ENCODE measurements at regions not wholly inside any gene's neighbourhood (a gene's known extent, or its start where the extent isn't known, plus 50 kb on each side); places are given as distances from the start of the nearest gene placed in this dataset.
"Not testable (repeated sequence)": the region's sequence is repeated elsewhere in the genome, so short reads cannot be mapped to it uniquely, and the experiment has no call there.

DNA sequence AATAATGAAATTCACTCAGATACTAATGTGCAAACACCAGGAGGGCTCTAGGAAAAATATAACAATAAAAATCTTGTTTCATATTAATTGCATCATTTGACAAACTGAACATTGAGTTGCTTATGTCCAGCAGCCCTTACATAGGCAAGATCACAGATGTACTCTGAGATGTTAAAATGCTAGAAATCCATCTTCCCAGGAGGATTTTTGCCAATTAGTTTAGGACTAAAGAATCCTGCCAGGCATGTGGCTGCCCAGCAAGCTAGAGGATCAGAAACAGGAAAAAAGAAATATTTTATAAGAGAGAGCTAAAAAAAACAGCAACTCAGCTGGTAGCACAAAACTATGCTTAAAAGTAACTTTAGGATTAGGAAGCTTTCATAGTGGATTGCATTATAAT is 407.8 kb downstream of the NXPH1 start:
- Histone ChIP-seq H3K27me3 (no peaks in the 10 kb centered on the region), H3K9me3 (no peaks in the 10 kb centered on the region), H3K4me1 (ENCODE audit: insufficient read depth) (no peaks in the 10 kb centered on the region), H3K4me3 (no peak overlapping the region), H3K27ac (no peak overlapping the region), H3K36me3 (no peaks in the 10 kb centered on the region)
- TF ChIP-seq, protein P1, sequence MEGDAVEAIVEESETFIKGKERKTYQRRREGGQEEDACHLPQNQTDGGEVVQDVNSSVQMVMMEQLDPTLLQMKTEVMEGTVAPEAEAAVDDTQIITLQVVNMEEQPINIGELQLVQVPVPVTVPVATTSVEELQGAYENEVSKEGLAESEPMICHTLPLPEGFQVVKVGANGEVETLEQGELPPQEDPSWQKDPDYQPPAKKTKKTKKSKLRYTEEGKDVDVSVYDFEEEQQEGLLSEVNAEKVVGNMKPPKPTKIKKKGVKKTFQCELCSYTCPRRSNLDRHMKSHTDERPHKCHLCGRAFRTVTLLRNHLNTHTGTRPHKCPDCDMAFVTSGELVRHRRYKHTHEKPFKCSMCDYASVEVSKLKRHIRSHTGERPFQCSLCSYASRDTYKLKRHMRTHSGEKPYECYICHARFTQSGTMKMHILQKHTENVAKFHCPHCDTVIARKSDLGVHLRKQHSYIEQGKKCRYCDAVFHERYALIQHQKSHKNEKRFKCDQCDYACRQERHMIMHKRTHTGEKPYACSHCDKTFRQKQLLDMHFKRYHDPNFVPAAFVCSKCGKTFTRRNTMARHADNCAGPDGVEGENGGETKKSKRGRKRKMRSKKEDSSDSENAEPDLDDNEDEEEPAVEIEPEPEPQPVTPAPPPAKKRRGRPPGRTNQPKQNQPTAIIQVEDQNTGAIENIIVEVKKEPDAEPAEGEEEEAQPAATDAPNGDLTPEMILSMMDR (IDR thresholded peaks at IDR 0.05) = no peak
- no peak for TF ChIP-seq POLR2A (IDR thresholded peaks at IDR 0.05)
- TF ChIP-seq EP300 (IDR thresholded peaks at IDR 0.05) = no peak
- intact Hi-C loops (cut with DNase I) = no loop called here
- no peak for DNase-seq

DNA sequence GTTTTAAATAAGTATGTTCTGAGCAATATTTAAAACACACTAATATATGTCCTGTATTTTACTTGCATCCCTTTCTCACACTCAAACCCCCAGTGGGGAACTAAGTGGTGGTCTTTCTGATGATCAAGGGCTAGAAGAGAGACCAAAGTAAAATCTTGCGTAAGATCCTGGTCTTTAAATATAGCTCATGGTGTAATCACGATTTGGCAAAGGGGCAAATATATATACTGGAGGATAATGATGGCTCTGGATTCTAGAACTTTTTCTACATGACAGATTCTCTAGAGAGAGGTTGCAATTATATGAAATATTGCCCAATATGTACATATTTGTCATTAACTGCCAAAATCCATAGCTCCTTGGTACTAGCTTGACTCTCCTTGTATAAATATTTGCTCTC is 438.3 kb downstream of the NXPH1 start:
- Histone ChIP-seq H3K27me3 (no peaks in the 10 kb centered on the region), H3K4me3 (no peak overlapping the region), H3K9me3 (no peaks in the 10 kb centered on the region), H3K4me1 (ENCODE audit: insufficient read depth) (no peaks in the 10 kb centered on the region), H3K36me3 (no peaks in the 10 kb centered on the region), H3K27ac (no peak overlapping the region)
- TF ChIP-seq, protein P1 (IDR thresholded peaks at IDR 0.05) = no peak
- no peak for TF ChIP-seq POLR2A (IDR thresholded peaks at IDR 0.05)
- no peak for TF ChIP-seq EP300 (IDR thresholded peaks at IDR 0.05)
- intact Hi-C loops (cut with DNase I) = no loop called here
- DNase-seq = no peak
- 81 to 86% (median 85%) methylated on average over 2 of the region's 2 CpGs for WGBS, 3 donors

DNA sequence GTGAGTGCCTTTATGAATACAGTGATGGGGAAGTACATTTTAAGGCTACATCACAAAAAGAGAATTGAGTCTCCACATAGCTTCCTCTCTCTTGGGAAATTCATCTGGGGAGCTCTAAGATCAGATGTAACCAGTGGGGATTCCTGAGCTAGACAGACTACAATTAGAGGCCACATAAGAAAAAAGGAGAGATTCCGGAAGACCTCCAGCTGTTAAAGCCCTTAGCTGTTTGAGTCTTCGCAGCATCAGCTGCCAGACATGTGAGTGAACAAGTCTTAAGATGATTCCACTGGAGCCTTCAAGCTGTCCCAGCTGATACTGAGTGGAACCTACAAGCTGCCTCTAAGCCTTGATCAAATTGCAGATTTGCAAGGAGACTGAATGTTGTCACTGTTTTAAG is 448.5 kb downstream of the NXPH1 start:
- no peaks in the 10 kb centered on the region for H3K4me1 ChIP-seq (ENCODE audit: insufficient read depth)
- no peaks in the 10 kb centered on the region for H3K27me3 ChIP-seq
- 56 to 72% (median 71%) methylated on average over 2 of the region's 2 CpGs for WGBS, 3 donors
- H3K4me3 ChIP-seq = no peak overlapping the region
- no peak overlapping the region for H3K27ac ChIP-seq
- no peak for TF ChIP-seq EP300 (IDR thresholded peaks at IDR 0.05)
- TF ChIP-seq, protein P1 (IDR thresholded peaks at IDR 0.05) = no peak
- no peak for TF ChIP-seq POLR2A (IDR thresholded peaks at IDR 0.05)
- no peak for DNase-seq
- H3K36me3 ChIP-seq = no peaks in the 10 kb centered on the region
- H3K9me3 ChIP-seq = no peaks in the 10 kb centered on the region
- intact Hi-C loops (cut with DNase I) = no loop called here

DNA sequence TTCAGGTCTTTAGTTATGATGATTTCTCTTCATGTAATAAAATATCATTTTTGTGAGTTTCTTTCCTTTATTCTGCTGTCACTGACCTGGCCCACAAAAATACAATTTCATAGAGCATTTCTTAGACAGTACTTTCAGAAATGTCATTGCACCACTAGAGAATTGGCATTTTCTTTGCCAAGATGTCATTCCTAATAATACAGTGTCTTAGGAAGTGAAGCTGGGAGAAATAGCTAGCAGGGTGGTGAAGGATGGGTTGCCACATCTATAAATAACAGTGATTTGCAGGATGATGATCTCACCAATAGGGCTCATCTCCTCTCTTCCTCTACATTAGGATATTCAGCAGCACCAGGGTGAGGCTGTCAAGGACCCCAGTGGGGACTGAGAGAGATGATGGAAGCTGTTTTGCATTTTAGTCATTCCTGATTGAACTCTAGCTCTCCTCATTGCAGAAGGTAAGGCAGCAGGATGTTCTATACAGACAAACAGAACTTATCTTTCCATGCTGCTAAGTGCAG is 452.1 kb downstream of the NXPH1 start:
- intact Hi-C loops (cut with DNase I) = no loop called here
- DNase-seq = no peak
- Histone ChIP-seq H3K9me3 (no peaks in the 10 kb centered on the region), H3K27ac (no peak overlapping the region), H3K4me1 (ENCODE audit: insufficient read depth) (no peaks in the 10 kb centered on the region), H3K27me3 (no peaks in the 10 kb centered on the region), H3K36me3 (no peaks in the 10 kb centered on the region), H3K4me3 (no peak overlapping the region)
- no peak for TF ChIP-seq EP300 (IDR thresholded peaks at IDR 0.05)
- TF ChIP-seq, protein P1 (IDR thresholded peaks at IDR 0.05) = no peak
- TF ChIP-seq POLR2A (IDR thresholded peaks at IDR 0.05) = no peak

DNA sequence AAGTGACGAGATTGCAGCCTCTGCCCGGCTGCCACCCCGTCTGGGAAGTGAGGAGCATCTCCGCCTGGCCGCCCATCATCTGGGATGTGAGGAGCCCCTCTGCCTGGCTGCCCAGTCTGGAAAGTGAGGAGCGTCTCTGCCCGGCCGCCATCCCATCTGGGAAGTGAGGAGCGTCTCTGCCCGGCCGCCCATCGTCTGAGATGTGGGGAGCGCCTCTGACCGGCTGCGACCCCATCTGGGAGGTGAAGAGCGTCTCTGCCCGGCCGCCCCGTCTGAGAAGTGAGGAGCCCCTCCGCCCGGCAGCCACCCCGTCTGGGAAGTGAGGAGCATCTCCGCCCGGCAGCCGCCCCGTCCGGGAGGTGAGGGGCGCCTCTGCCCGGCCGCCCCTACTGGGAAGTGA is 456.9 kb downstream of the NXPH1 start:
- 95 to 98% (median 97%) methylated on average over 22 to 30 of the region's 30 CpGs for WGBS, 3 donors
- H3K4me1 ChIP-seq (ENCODE audit: insufficient read depth); DNase-seq; H3K27ac ChIP-seq; H3K9me3 ChIP-seq; H3K27me3 ChIP-seq; H3K36me3 ChIP-seq; intact Hi-C loops (cut with DNase I); H3K4me3 ChIP-seq: not testable (repeated sequence)
